Osteoblast (primary cell): ENCODE measurements at regions not wholly inside any gene's neighbourhood (a gene's known extent, or its start where the extent isn't known, plus 50 kb on each side); places are given as distances from the start of the nearest gene placed in this dataset.

Source experiments
- DNase-seq: peaks from one replicate; pipeline ENCODE4 v3.0.0; 2011; ENCODE audit warnings: low spot score, mixed read lengths; ENCODE audit not compliant: insufficient read length; ENCODE audit errors: missing footprints
- H2AFZ ChIP-seq: 2 replicates; pipeline ENCODE4 v1.6.0; 2011; ENCODE audit warnings: mild to moderate bottlenecking, low read length
- H3K27ac ChIP-seq: 2 replicates; pipeline ENCODE4 v1.5.1; 2011; ENCODE audit warnings: mild to moderate bottlenecking, low read depth, low read length, moderate library complexity
- H3K27me3 ChIP-seq: 2 replicates; pipeline ENCODE4 v1.6.0; 2012; ENCODE audit warnings: mild to moderate bottlenecking, control low read depth, inconsistent platforms, low read length, moderate library complexity; ENCODE audit not compliant: insufficient read depth
- H3K36me3 ChIP-seq: 2 replicates; pipeline ENCODE4 v1.5.1; 2011; ENCODE audit warnings: mild to moderate bottlenecking, low read length, control low read depth, moderate library complexity; ENCODE audit not compliant: insufficient read depth
- H3K4me1 ChIP-seq: 2 replicates; pipeline ENCODE4 v1.5.1; 2011; ENCODE audit warnings: mild to moderate bottlenecking, low read length, control low read depth, moderate library complexity; ENCODE audit not compliant: insufficient read depth
- H3K4me2 ChIP-seq: 2 replicates; pipeline ENCODE4 v1.6.0; 2011; ENCODE audit warnings: mild to moderate bottlenecking, low read length; ENCODE audit not compliant: insufficient read depth
- H3K4me3 ChIP-seq: fragments of 200-600 bp; sonication (generic); 3 replicates; pipeline ENCODE4 v1.5.1; 2012; ENCODE audit warnings: mild to moderate bottlenecking, low read length, inconsistent platforms; ENCODE audit not compliant: insufficient read depth
- H3K79me2 ChIP-seq: 2 replicates; pipeline ENCODE4 v1.6.0; 2012; ENCODE audit warnings: mild to moderate bottlenecking, low read length, control low read depth, inconsistent platforms; ENCODE audit not compliant: insufficient read depth
- H3K9me3 ChIP-seq: 2 replicates; pipeline ENCODE4 v1.5.1; 2011; ENCODE audit warnings: low read depth, low read length, control low read depth
- H4K20me1 ChIP-seq: 2 replicates; pipeline ENCODE4 v1.6.0; 2012; ENCODE audit warnings: mild to moderate bottlenecking, low read length, control low read depth; ENCODE audit not compliant: insufficient read depth
- CTCF ChIP-seq: IDR thresholded peaks from 2 replicates; pipeline ENCODE4 v1.5.1; 2011; ENCODE audit warnings: mild to moderate bottlenecking, low read depth, low read length, moderate library complexity; ENCODE audit errors: extremely low read depth

GRCh38 chr18:37854396-37854795 is 288.8 kb upstream of the CELF4 start:
- Histone ChIP-seq H3K4me3 (no peak overlapping the region), H3K4me2 (no peak overlapping the region), H3K9me3 (peaks cover 3% of the 10 kb centered on the region), H3K79me2 (no peaks in the 10 kb centered on the region), H3K27ac (no peak overlapping the region), H4K20me1 (no peaks in the 10 kb centered on the region), H3K36me3 (no peaks in the 10 kb centered on the region), H3K4me1 (no peaks in the 10 kb centered on the region), H2AFZ (no peak overlapping the region), H3K27me3 (no peaks in the 10 kb centered on the region)
- TF ChIP-seq CTCF, result no peak
- no peak for DNase-seq

GRCh38 chr18:37853706-37854105 is 288.1 kb upstream of the CELF4 start:
- no peak overlapping the region for H3K4me2 ChIP-seq
- H3K4me1 ChIP-seq, result no peaks in the 10 kb centered on the region
- no peaks in the 10 kb centered on the region for H3K79me2 ChIP-seq
- H3K36me3 ChIP-seq, result no peaks in the 10 kb centered on the region
- H3K9me3 ChIP-seq, result peaks cover 3% of the 10 kb centered on the region
- H2AFZ ChIP-seq, result no peak overlapping the region
- TF ChIP-seq CTCF, result no peak
- no peaks in the 10 kb centered on the region for H4K20me1 ChIP-seq
- H3K27me3 ChIP-seq, result no peaks in the 10 kb centered on the region
- no peak for DNase-seq
- no peak overlapping the region for H3K27ac ChIP-seq
- H3K4me3 ChIP-seq, result no peak overlapping the region

- no peak for TF ChIP-seq CTCF
- Histone ChIP-seq H3K36me3 (no peaks in the 10 kb centered on the region), H3K4me2 (no peak overlapping the region), H3K4me1 (no peaks in the 10 kb centered on the region), H3K27me3 (no peaks in the 10 kb centered on the region), H3K9me3 (peaks cover 3% of the 10 kb centered on the region), H2AFZ (no peak overlapping the region), H3K27ac (no peak overlapping the region), H3K4me3 (no peak overlapping the region), H3K79me2 (no peaks in the 10 kb centered on the region), H4K20me1 (no peaks in the 10 kb centered on the region)
- no peak for DNase-seq
Observed at GRCh38 chr18:37852464-37852863, 286.9 kb upstream of the CELF4 start.

- no peak overlapping the region for H2AFZ ChIP-seq
- no peaks in the 10 kb centered on the region for H3K4me1 ChIP-seq
- TF ChIP-seq CTCF, result no peak
- no peak overlapping the region for H3K4me3 ChIP-seq
- H3K4me2 ChIP-seq, result no peak overlapping the region
- peaks cover 3% of the 10 kb centered on the region for H3K9me3 ChIP-seq
- no peak overlapping the region for H3K27ac ChIP-seq
- no peaks in the 10 kb centered on the region for H3K27me3 ChIP-seq
- no peaks in the 10 kb centered on the region for H4K20me1 ChIP-seq
- no peaks in the 10 kb centered on the region for H3K36me3 ChIP-seq
- DNase-seq, result no peak
- no peaks in the 10 kb centered on the region for H3K79me2 ChIP-seq
Observed at GRCh38 chr18:37847544-37847943, 281.9 kb upstream of the CELF4 start.
